ENCODE measurements at regions not wholly inside any gene's neighbourhood (a gene's known extent, or its start where the extent isn't known, plus 50 kb on each side); places are given as distances from the start of the nearest gene placed in this dataset.

DNA sequence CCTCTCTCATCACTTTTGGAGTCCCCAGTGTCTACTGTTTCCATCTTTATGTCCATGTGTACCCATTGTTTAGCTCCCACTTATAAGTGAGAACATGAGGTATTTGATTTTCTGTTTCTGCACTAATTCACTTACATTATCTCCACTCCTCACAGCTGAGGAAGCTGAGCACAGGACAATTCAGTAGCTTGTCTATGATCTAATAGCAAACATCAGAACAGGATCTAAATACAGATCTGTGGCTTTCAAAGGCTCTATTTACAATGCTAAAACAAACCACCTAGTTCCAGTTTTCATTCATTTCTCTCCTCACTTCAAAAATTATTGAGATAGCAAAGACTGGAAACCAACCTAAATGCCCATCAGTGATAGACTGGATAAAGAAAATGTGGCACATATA lies 52.0 kb upstream of the DDX18 start:
- TF ChIP-seq, protein P1, sequence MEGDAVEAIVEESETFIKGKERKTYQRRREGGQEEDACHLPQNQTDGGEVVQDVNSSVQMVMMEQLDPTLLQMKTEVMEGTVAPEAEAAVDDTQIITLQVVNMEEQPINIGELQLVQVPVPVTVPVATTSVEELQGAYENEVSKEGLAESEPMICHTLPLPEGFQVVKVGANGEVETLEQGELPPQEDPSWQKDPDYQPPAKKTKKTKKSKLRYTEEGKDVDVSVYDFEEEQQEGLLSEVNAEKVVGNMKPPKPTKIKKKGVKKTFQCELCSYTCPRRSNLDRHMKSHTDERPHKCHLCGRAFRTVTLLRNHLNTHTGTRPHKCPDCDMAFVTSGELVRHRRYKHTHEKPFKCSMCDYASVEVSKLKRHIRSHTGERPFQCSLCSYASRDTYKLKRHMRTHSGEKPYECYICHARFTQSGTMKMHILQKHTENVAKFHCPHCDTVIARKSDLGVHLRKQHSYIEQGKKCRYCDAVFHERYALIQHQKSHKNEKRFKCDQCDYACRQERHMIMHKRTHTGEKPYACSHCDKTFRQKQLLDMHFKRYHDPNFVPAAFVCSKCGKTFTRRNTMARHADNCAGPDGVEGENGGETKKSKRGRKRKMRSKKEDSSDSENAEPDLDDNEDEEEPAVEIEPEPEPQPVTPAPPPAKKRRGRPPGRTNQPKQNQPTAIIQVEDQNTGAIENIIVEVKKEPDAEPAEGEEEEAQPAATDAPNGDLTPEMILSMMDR (IDR thresholded peaks at IDR 0.05; ENCODE audit: insufficient read depth, low read length, poor library complexity, severe bottlenecking): no peak
- TF ChIP-seq EZH2phosphoT487 (conservative IDR thresholded peaks at IDR 0.05; ENCODE audit: low read length): no peak
